Endothelial cell of umbilical vein (primary cell): ENCODE measurements at regions not wholly inside any gene's neighbourhood (a gene's known extent, or its start where the extent isn't known, plus 50 kb on each side); places are given as distances from the start of the nearest gene placed in this dataset.

Experiments used
- BruUV-seq: library from RNA; stranded (reverse); fragments of 400-500 nt; replicated peaks from 2 replicates; lab custom pipeline; 2021; lab: Mats Ljungman, UMichigan
- CTCF ChIA-PET: fragments of 300-600, 350-600 bp; sonication (Branson Sonifier 250); formaldehyde crosslinking; loops from one replicate; lab custom pipeline; 2021; ENCODE audit warnings: antibody characterized with exemption, inconsistent platforms; lab: Charles Lee
- POLR2A ChIA-PET: fragments of 300-600, 350-600 bp; sonication (Branson Sonifier 250); formaldehyde crosslinking; loops from one replicate; lab custom pipeline; 2021; ENCODE audit warnings: antibody characterized with exemption, inconsistent platforms; lab: Charles Lee
- DNase-seq: peaks from one replicate; pipeline ENCODE4 v3.0.0-alpha.2; 2011; ENCODE audit warnings: low read depth, low spot score
- FAIRE-seq: peaks from 2 replicates; lab custom pipeline; 2011; peaks lifted over from hg19 to GRCh38; lab: Jason Lieb, UNC
- H2AFZ ChIP-seq: 2 replicates; pipeline ENCODE4 v1.6.0; 2012; ENCODE audit warnings: low read depth, low read length, control low read depth, inconsistent platforms
- H3K27ac ChIP-seq: 2 replicates; pipeline ENCODE4 v1.5.1; 2011; ENCODE audit warnings: low read depth, mild to moderate bottlenecking, control low read depth, low read length, moderate library complexity; ENCODE audit not compliant: insufficient read depth
- H3K27me3 ChIP-seq, 2 experiments: 2 replicates each; pipeline versions ENCODE4 v1.6.0 to v1.6.1; 2011; ENCODE audit warnings: low read length in 2 of 2, mixed read lengths in 1 of 2; ENCODE audit not compliant: control insufficient read depth in 2 of 2, insufficient read depth in 2 of 2
- H3K36me3 ChIP-seq, 2 experiments: 2 replicates in 1 of 2; 3 replicates in 1 of 2; pipeline ENCODE4 v1.5.1; 2011; ENCODE audit warnings: low read length in 2 of 2, mild to moderate bottlenecking in 1 of 2, moderate library complexity in 1 of 2; ENCODE audit not compliant: control insufficient read depth in 2 of 2, insufficient read depth in 2 of 2; ENCODE audit errors: extremely low read depth in 1 of 2
- H3K4me1 ChIP-seq: 3 replicates; pipeline ENCODE4 v1.5.1; 2011; ENCODE audit warnings: mild to moderate bottlenecking, low read length; ENCODE audit not compliant: control insufficient read depth, insufficient read depth; ENCODE audit errors: extremely low read depth
- H3K4me2 ChIP-seq: 2 replicates; pipeline ENCODE4 v1.6.1; 2011; ENCODE audit warnings: low read length, control low read depth, mixed read lengths; ENCODE audit not compliant: insufficient read depth
- H3K4me3 ChIP-seq, 3 experiments: fragments of 200-600 bp in 1 of 3; sonication (generic), shearing (Covaris generic) in 1 of 3; replicated peaks in 1 of 3; 2 replicates each; pipeline ENCODE4 v1.5.1; 2011 to 2016; ENCODE audit warnings: control low read depth in 3 of 3, low read length in 3 of 3, mild to moderate bottlenecking in 2 of 3, inconsistent platforms in 1 of 3, low read depth in 1 of 3, moderate library complexity in 1 of 3; ENCODE audit not compliant: insufficient read depth in 1 of 3
- H3K79me2 ChIP-seq: 2 replicates; pipeline ENCODE4 v1.6.0; 2012; ENCODE audit warnings: low read length, inconsistent platforms; ENCODE audit not compliant: control insufficient read depth, insufficient read depth
- H3K9ac ChIP-seq: replicated peaks from 2 replicates; pipeline ENCODE3; 2011; ENCODE audit warnings: low read length, control low read depth; ENCODE audit not compliant: insufficient read depth; ENCODE audit errors: extremely low read depth
- H3K9me1 ChIP-seq: replicated peaks from 3 replicates; pipeline ENCODE4 v1.6.0; 2011; ENCODE audit warnings: mild to moderate bottlenecking, low read length; ENCODE audit not compliant: control insufficient read depth, insufficient read depth; ENCODE audit errors: extremely low read depth
- H3K9me3 ChIP-seq: replicated peaks from 2 replicates; pipeline ENCODE4 v1.5.1; 2012; ENCODE audit warnings: low read length, inconsistent platforms; ENCODE audit not compliant: control insufficient read depth, insufficient read depth
- H4K20me1 ChIP-seq: replicated peaks from 2 replicates; pipeline ENCODE3; 2011; ENCODE audit warnings: mild to moderate bottlenecking, low read length; ENCODE audit not compliant: control insufficient read depth, insufficient read depth; ENCODE audit errors: extremely low read depth
- CTCF ChIP-seq, 2 donors: IDR thresholded peaks; 1 replicate in 1 of 2; 2 replicates in 1 of 2; pipeline ENCODE4 v1.5.1; 2011; ENCODE audit warnings: low read length in 2 of 2, mild to moderate bottlenecking in 2 of 2, moderate library complexity in 2 of 2, control low read depth in 1 of 2, inconsistent platforms in 1 of 2, low read depth in 1 of 2; ENCODE audit not compliant: insufficient read depth in 1 of 2; ENCODE audit errors: extremely low read depth in 1 of 2
- EZH2 ChIP-seq: IDR thresholded peaks from 2 replicates; pipeline ENCODE4 v1.6.1; 2012; ENCODE audit warnings: borderline replicate concordance, low read depth, mild to moderate bottlenecking, moderate library complexity, low read length, inconsistent platforms; ENCODE audit not compliant: severe bottlenecking
- FOS ChIP-seq: IDR thresholded peaks from 2 replicates; pipeline ENCODE4 v1.6.1; 2011; ENCODE audit warnings: mild to moderate bottlenecking, low read length, moderate library complexity, borderline replicate concordance; ENCODE audit not compliant: insufficient read depth
- GATA2 ChIP-seq: IDR thresholded peaks from 2 replicates; pipeline ENCODE4 v1.7.0; 2011; ENCODE audit warnings: low read depth, mild to moderate bottlenecking, moderate library complexity, mixed read lengths, low read length; ENCODE audit not compliant: insufficient read length, insufficient read depth
- JUN ChIP-seq: IDR thresholded peaks from 2 replicates; pipeline ENCODE4 v1.6.1; 2011; ENCODE audit warnings: borderline replicate concordance, low read depth; ENCODE audit not compliant: insufficient read length, insufficient read depth
- MAX ChIP-seq: IDR thresholded peaks from 2 replicates; pipeline ENCODE4 v1.6.1; 2011; ENCODE audit not compliant: insufficient read depth, insufficient read length
- MYC ChIP-seq: IDR thresholded peaks from one replicate; pipeline ENCODE4 v1.6.1; 2011; ENCODE audit warnings: mild to moderate bottlenecking, low read depth, low read length
- POLR2A ChIP-seq: IDR thresholded peaks from 2 replicates; pipeline ENCODE4 v1.6.1; 2012; ENCODE audit warnings: low read depth, mild to moderate bottlenecking, control low read depth, low read length
- POLR2AphosphoS5 ChIP-seq: IDR thresholded peaks from 2 replicates; pipeline ENCODE4 v1.6.1; 2012; ENCODE audit warnings: low read depth, mild to moderate bottlenecking, control low read depth, low read length, moderate library complexity; ENCODE audit not compliant: insufficient read depth
- dilution Hi-C: fragments of 300-500 bp; cut with MboI; formaldehyde crosslinking; loops from one replicate; pipeline ENCODE4 v1.15.0; 2019; ENCODE audit warnings: low sequenced_read_pairs; ENCODE audit not compliant: extremely low pct_ligation_motif_present
- intact Hi-C: fragments of 100-400 bp; cut with micrococcal nuclease; formaldehyde crosslinking; loops from one replicate; pipeline ENCODE4 v1.10.0; 2022

- H3K27ac ChIP-seq, result no peak overlapping the region
- H3K4me1 ChIP-seq, result no peaks in the 10 kb centered on the region
- H3K9me3 ChIP-seq, result peaks cover 3% of the 10 kb centered on the region
- dilution Hi-C loops, result no loop called here
- no TSS peak for BruUV-seq
- H3K4me2 ChIP-seq, result no peak overlapping the region
- no peak overlapping the region for H3K4me3 ChIP-seq
- no peaks in the 10 kb centered on the region for H4K20me1 ChIP-seq
- H3K9ac ChIP-seq, result no peak overlapping the region
- DNase-seq (no peak), FAIRE-seq (no peak)
- POLR2A ChIA-PET, result no interaction called here
- H3K27me3 ChIP-seq, result no peaks in the 10 kb centered on the region
- no peak overlapping the region for H2AFZ ChIP-seq
- no peaks in the 10 kb centered on the region for H3K36me3 ChIP-seq
- H3K79me2 ChIP-seq, result no peaks in the 10 kb centered on the region
- intact Hi-C loops, result no loop called here
- CTCF ChIA-PET, result no interaction called here
- no peaks in the 10 kb centered on the region for H3K9me1 ChIP-seq
- TF ChIP-seq POLR2A, result no peak
- TF ChIP-seq MAX, result no peak
- no peak for TF ChIP-seq GATA2
- no peak for TF ChIP-seq EZH2
- TF ChIP-seq MYC, result no peak
- no peak for TF ChIP-seq CTCF (IDR thresholded peaks at IDR 0.05; ENCODE audit: extremely low read depth in 1 of 2, insufficient read depth in 1 of 2, low read depth in 1 of 2, low read length in 2 of 2)
- no peak for TF ChIP-seq JUN
- no peak for TF ChIP-seq FOS
- no peak for TF ChIP-seq POLR2AphosphoS5
Observed at GRCh38 chr3:3356846-3357245, 177.4 kb upstream of the CRBN start.
